OCI-LY1 (cell line): ENCODE measurements at regions not wholly inside any gene's neighbourhood (a gene's known extent, or its start where the extent isn't known, plus 50 kb on each side); places are given as distances from the start of the nearest gene placed in this dataset.

Experiments
- H2AFZ ChIP-seq: fragments of 200-600 bp; sonication (generic), shearing (Covaris generic); 2 replicates; pipeline ENCODE4 v1.6.0; 2014; ENCODE audit warnings: antibody characterized with exemption, mild to moderate bottlenecking, low read length
- H3F3A ChIP-seq: fragments of 200-600 bp; sonication (generic), shearing (Covaris generic); 2 replicates; pipeline ENCODE4 v1.6.0; 2014; ENCODE audit warnings: mild to moderate bottlenecking, antibody characterized with exemption, low read length, moderate library complexity; ENCODE audit not compliant: insufficient read depth
- H3K27ac ChIP-seq: fragments of 200-600 bp; sonication (generic); 2 replicates; pipeline ENCODE4 v1.5.1; 2014; ENCODE audit warnings: low read length, mixed run types, mild to moderate bottlenecking, low read depth; ENCODE audit not compliant: poor library complexity, severe bottlenecking
- H3K27me3 ChIP-seq: fragments of 200-600 bp; sonication (generic); 2 replicates; pipeline ENCODE4 v1.6.0; 2014; ENCODE audit warnings: antibody characterized with exemption, mild to moderate bottlenecking, low read length, moderate library complexity; ENCODE audit not compliant: insufficient read depth
- H3K36me3 ChIP-seq: fragments of 200-600 bp; sonication (generic); 2 replicates; pipeline ENCODE4 v1.6.1; 2014; ENCODE audit warnings: mild to moderate bottlenecking, antibody characterized with exemption, low read length, moderate library complexity, mixed read lengths; ENCODE audit not compliant: insufficient read depth
- H3K4me1 ChIP-seq: fragments of 200-600 bp; sonication (generic); 2 replicates; pipeline ENCODE4 v1.5.1; 2014; ENCODE audit warnings: mild to moderate bottlenecking, low read length, moderate library complexity; ENCODE audit not compliant: insufficient read depth, severe bottlenecking
- H3K4me2 ChIP-seq: fragments of 200-600 bp; sonication (generic), shearing (Covaris generic); 2 replicates; pipeline ENCODE4 v1.6.1; 2014; ENCODE audit warnings: low read length
- H3K4me3 ChIP-seq: fragments of 200-600 bp; sonication (generic); 2 replicates; pipeline ENCODE4 v1.5.1; 2014; ENCODE audit warnings: low read length, low read depth, mild to moderate bottlenecking, mixed read lengths; ENCODE audit not compliant: poor library complexity, severe bottlenecking
- H3K79me2 ChIP-seq: fragments of 200-600 bp; shearing (Covaris generic); 2 replicates; pipeline ENCODE4 v1.6.1; 2016; ENCODE audit warnings: mixed run types, low read length, mixed read lengths; ENCODE audit not compliant: insufficient read depth
- H3K9ac ChIP-seq: fragments of 200-600 bp; sonication (generic), shearing (Covaris generic); 2 replicates; pipeline ENCODE4 v1.6.1; 2014; ENCODE audit warnings: mild to moderate bottlenecking, low read length, mixed read lengths
- H3K9me2 ChIP-seq: fragments of 200-600 bp; sonication (generic), shearing (Covaris generic); 2 replicates; pipeline ENCODE4 v1.6.1; 2014; ENCODE audit warnings: low read depth, mild to moderate bottlenecking, low read length, mixed read lengths
- H3K9me3 ChIP-seq: fragments of 200-600 bp; shearing (Covaris generic); 2 replicates; pipeline ENCODE4 v1.6.1; 2014; ENCODE audit warnings: low read length, mixed read lengths
- H4K20me1 ChIP-seq: fragments of 200-600 bp; sonication (generic), shearing (Covaris generic); 2 replicates; pipeline ENCODE4 v1.6.0; 2016; ENCODE audit warnings: mild to moderate bottlenecking, low read length; ENCODE audit not compliant: insufficient read depth
- CTCF ChIP-seq: fragments of 200-600 bp; sonication (generic), shearing (Covaris generic); IDR thresholded peaks from 2 replicates; pipeline ENCODE4 v1.5.1; 2017; ENCODE audit warnings: mild to moderate bottlenecking, antibody characterized with exemption, low read length, moderate library complexity, mixed read lengths
- EZH2 ChIP-seq: fragments of 200-600 bp; sonication (generic), shearing (Covaris generic); IDR thresholded peaks from 2 replicates; pipeline ENCODE4 v1.8.0; 2017; ENCODE audit warnings: borderline replicate concordance, mixed run types, mild to moderate bottlenecking, antibody characterized with exemption, low read length, moderate library complexity, mixed read lengths

DNA sequence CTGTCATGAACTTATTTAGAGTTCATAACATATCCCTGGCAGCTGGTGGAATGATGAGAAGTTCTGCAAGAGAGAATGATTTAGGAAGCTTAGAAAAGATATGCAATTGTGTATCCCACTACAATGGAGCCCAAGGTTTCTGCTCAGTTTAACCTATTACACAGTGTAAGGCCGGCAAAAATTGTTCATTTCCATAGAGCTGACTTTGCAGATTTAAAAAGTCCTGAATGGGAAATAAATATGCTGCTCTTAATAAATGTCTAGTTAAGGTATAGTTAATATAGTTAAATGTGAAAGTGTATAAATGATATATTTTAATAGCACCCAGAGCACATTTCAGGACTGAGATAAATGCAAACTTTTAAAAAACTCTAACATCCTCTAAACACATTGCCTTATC, 149.9 kb downstream of the EVX1 start:
- no peak for TF ChIP-seq CTCF

GRCh38 chr7:27394871-27395270, 152.3 kb downstream of the EVX1 start:
- Histone ChIP-seq H3K9ac (no peak overlapping the region), H3K4me3 (no peak overlapping the region), H3K9me2 (no peaks in the 10 kb centered on the region), H3K79me2 (no peaks in the 10 kb centered on the region), H3K36me3 (no peaks in the 10 kb centered on the region), H4K20me1 (no peaks in the 10 kb centered on the region), H3K4me1 (no peaks in the 10 kb centered on the region), H2AFZ (no peak overlapping the region), H3F3A (no peaks in the 10 kb centered on the region), H3K4me2 (no peak overlapping the region), H3K9me3 (no peaks in the 10 kb centered on the region), H3K27me3 (no peaks in the 10 kb centered on the region), H3K27ac (no peak overlapping the region)
- TF ChIP-seq CTCF, result no peak
- no peak for TF ChIP-seq EZH2

More for the DNA sequence above, 149.9 kb downstream of the EVX1 start:
- Histone ChIP-seq H3K9ac (no peak overlapping the region), H3K9me3 (no peaks in the 10 kb centered on the region), H3K4me1 (no peaks in the 10 kb centered on the region), H3K79me2 (no peaks in the 10 kb centered on the region), H3K27me3 (no peaks in the 10 kb centered on the region), H3K36me3 (no peaks in the 10 kb centered on the region), H2AFZ (no peak overlapping the region), H4K20me1 (no peaks in the 10 kb centered on the region), H3K9me2 (no peaks in the 10 kb centered on the region), H3K4me2 (no peak overlapping the region), H3K4me3 (no peak overlapping the region), H3K27ac (no peak overlapping the region), H3F3A (no peaks in the 10 kb centered on the region)

GRCh38 chr7:27395626-27396025, 153.0 kb downstream of the EVX1 start:
- Histone ChIP-seq H2AFZ (no peak overlapping the region), H3K27me3 (no peaks in the 10 kb centered on the region), H3K79me2 (no peaks in the 10 kb centered on the region), H3K9me2 (no peaks in the 10 kb centered on the region), H3K36me3 (no peaks in the 10 kb centered on the region), H4K20me1 (no peaks in the 10 kb centered on the region), H3K4me1 (no peaks in the 10 kb centered on the region), H3K9ac (no peak overlapping the region), H3K27ac (no peak overlapping the region), H3K4me2 (no peak overlapping the region), H3F3A (no peaks in the 10 kb centered on the region), H3K9me3 (no peaks in the 10 kb centered on the region), H3K4me3 (no peak overlapping the region)
- TF ChIP-seq EZH2, result no peak
- no peak for TF ChIP-seq CTCF
